DND-41 (cell line): ENCODE measurements at regions not wholly inside any gene's neighbourhood (a gene's known extent, or its start where the extent isn't known, plus 50 kb on each side); places are given as distances from the start of the nearest gene placed in this dataset.

Source experiments
- ATAC-seq: fragments of 200-7000 bp; cut with Tn5 transposase; 3 replicates; pipeline ENCODE4 v1.9.1; 2021; ENCODE audit warnings: low read depth; ENCODE audit not compliant: insufficient read depth
- DNase-seq: peaks from one replicate; pipeline ENCODE4 v3.0.0-alpha.2; 2020
- H2AFZ ChIP-seq: 2 replicates; pipeline ENCODE4 v1.6.0; 2012; ENCODE audit warnings: low read depth, low read length
- H3K27ac ChIP-seq: 2 replicates; pipeline ENCODE4 v1.5.1; 2012; ENCODE audit warnings: low read length, inconsistent platforms
- H3K27me3 ChIP-seq: fragments of 200-600 bp; sonication (generic); 2 replicates; pipeline ENCODE4 v1.6.0; 2012; ENCODE audit warnings: low read length, mild to moderate bottlenecking, inconsistent platforms; ENCODE audit not compliant: insufficient read depth, poor library complexity
- H3K36me3 ChIP-seq: 2 replicates; pipeline ENCODE4 v1.5.1; 2012; ENCODE audit warnings: low read length, inconsistent platforms; ENCODE audit not compliant: insufficient read depth
- H3K4me1 ChIP-seq: 2 replicates; pipeline ENCODE4 v1.5.1; 2012; ENCODE audit warnings: mild to moderate bottlenecking, low read length; ENCODE audit not compliant: insufficient read depth
- H3K4me2 ChIP-seq: 2 replicates; pipeline ENCODE4 v1.6.0; 2012; ENCODE audit warnings: mild to moderate bottlenecking, moderate library complexity, low read length, inconsistent platforms; ENCODE audit not compliant: insufficient read depth
- H3K4me3 ChIP-seq, 2 experiments: fragments of 200-600 bp in 1 of 2; shearing (Covaris generic) in 1 of 2; 2 replicates each; pipeline ENCODE4 v1.5.1; 2012 to 2016; ENCODE audit warnings: inconsistent platforms in 2 of 2, low read length in 2 of 2, mild to moderate bottlenecking in 2 of 2, low read depth in 1 of 2, moderate library complexity in 1 of 2
- H3K79me2 ChIP-seq: 2 replicates; pipeline ENCODE4 v1.6.0; 2012; ENCODE audit warnings: low read length, inconsistent platforms; ENCODE audit not compliant: insufficient read depth
- H3K9ac ChIP-seq: 2 replicates; pipeline ENCODE4 v1.6.0; 2012; ENCODE audit warnings: low read depth, mild to moderate bottlenecking, inconsistent platforms, low read length, moderate library complexity
- H3K9me3 ChIP-seq: 2 replicates; pipeline ENCODE4 v1.5.1; 2012; ENCODE audit warnings: low read length, moderate library complexity, mild to moderate bottlenecking, inconsistent platforms; ENCODE audit not compliant: insufficient read depth, severe bottlenecking
- H4K20me1 ChIP-seq: 2 replicates; pipeline ENCODE4 v1.6.0; 2012; ENCODE audit warnings: low read length; ENCODE audit not compliant: insufficient read depth
- EZH2 ChIP-seq: IDR thresholded peaks from 3 replicates; pipeline ENCODE4 v1.6.1; 2012; ENCODE audit warnings: borderline replicate concordance, low read depth, mild to moderate bottlenecking, moderate library complexity, low read length, inconsistent platforms; ENCODE audit not compliant: severe bottlenecking
- TF ChIP-seq, protein P1 (sequence below): IDR thresholded peaks from 2 replicates; pipeline ENCODE4 v1.5.1; 2012; ENCODE audit warnings: borderline replicate concordance, low read length, moderate library complexity, mild to moderate bottlenecking; ENCODE audit not compliant: poor library complexity, severe bottlenecking; ENCODE audit errors: extremely low read depth

DNA sequence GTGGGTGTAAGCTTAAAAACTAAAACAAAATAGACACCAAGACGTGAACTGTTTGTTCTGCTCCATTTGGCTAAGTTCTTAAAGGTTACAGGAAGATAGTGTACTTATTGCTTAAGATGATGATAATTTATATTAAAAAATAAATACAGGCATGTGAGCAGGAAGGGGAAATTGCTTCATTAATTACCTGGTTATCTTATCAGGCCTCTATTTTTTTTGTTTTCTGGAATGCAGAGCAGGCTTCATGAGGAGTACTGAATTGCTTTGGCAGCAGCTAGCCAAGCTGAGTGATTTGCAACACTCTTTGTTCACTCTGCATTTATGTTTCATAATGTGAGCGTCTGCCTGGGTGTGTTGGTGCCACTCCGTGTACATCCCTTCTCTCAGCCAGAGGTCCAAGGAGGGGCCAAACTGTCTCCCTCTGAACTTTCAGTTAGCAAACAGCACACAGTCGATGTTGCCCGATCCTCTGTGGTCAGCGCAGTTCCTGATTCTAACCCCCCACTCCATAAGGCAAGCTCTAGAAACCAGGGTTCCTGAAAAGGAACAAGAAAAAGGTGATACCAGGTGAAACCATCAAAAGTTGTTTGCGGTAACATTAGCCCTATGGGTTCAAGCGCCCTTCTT, 348.2 kb downstream of the SPRY1 start:
- DNase-seq (no peak), ATAC-seq (no peak)
- Histone ChIP-seq H3K4me2 (no peak overlapping the region), H3K4me1 (no peaks in the 10 kb centered on the region), H3K9ac (no peak overlapping the region), H2AFZ (no peak overlapping the region), H3K36me3 (no peaks in the 10 kb centered on the region), H3K27ac (no peak overlapping the region), H3K27me3 (no peaks in the 10 kb centered on the region), H3K9me3 (no peaks in the 10 kb centered on the region), H3K4me3 (no peak overlapping the region), H3K79me2 (no peaks in the 10 kb centered on the region), H4K20me1 (no peaks in the 10 kb centered on the region)
- no peak for TF ChIP-seq EZH2
- TF ChIP-seq, protein P1, sequence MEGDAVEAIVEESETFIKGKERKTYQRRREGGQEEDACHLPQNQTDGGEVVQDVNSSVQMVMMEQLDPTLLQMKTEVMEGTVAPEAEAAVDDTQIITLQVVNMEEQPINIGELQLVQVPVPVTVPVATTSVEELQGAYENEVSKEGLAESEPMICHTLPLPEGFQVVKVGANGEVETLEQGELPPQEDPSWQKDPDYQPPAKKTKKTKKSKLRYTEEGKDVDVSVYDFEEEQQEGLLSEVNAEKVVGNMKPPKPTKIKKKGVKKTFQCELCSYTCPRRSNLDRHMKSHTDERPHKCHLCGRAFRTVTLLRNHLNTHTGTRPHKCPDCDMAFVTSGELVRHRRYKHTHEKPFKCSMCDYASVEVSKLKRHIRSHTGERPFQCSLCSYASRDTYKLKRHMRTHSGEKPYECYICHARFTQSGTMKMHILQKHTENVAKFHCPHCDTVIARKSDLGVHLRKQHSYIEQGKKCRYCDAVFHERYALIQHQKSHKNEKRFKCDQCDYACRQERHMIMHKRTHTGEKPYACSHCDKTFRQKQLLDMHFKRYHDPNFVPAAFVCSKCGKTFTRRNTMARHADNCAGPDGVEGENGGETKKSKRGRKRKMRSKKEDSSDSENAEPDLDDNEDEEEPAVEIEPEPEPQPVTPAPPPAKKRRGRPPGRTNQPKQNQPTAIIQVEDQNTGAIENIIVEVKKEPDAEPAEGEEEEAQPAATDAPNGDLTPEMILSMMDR = no peak

DNA sequence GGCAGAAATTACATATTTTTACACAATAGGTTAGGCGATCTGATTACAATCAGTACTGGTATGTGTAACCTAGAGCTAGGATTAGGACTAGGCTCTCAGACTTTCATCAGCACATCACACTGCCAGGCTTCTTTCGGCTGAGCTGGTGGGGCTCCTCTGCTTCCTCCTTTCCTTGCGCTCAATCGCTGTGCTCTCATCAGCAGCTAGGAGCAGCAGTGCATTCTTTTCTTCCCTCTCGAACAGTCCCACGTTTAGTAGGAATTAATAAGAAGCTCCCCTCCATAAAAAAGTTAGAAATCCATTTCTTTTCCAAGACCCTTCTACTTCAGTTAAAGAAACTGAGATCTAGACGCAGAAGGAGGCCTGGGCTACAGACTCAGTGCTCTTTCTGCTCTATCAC, 350.4 kb downstream of the SPRY1 start:
- Histone ChIP-seq H3K27ac (no peak overlapping the region), H3K4me2 (no peak overlapping the region), H3K9ac (no peak overlapping the region), H3K9me3 (no peaks in the 10 kb centered on the region), H2AFZ (no peak overlapping the region), H3K36me3 (no peaks in the 10 kb centered on the region), H3K4me1 (no peaks in the 10 kb centered on the region), H3K79me2 (no peaks in the 10 kb centered on the region), H3K27me3 (no peaks in the 10 kb centered on the region), H3K4me3 (no peak overlapping the region), H4K20me1 (no peaks in the 10 kb centered on the region)
- TF ChIP-seq, protein P1 = no peak
- no peak for TF ChIP-seq EZH2
- ATAC-seq = no peak
- no peak for DNase-seq

DNA sequence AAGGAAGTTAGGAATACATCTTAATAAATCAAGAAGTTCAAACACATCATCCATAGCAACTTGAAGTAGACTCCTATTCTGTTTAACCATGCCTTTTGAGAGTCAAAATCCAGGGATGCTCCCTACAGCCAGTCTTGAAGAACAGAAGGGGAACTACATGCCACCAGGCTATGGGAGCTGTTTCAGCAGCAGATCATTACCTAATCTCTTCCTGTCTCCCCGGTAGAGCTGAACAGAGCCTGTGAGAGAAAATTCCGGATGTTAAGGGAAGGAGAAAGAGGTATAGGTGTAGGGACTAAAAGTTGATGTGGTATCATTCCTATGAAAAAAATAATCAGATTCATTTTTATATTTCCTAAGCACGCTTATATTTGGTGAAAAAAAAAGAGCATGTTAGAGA, 352.2 kb downstream of the SPRY1 start:
- Histone ChIP-seq H3K9me3 (no peaks in the 10 kb centered on the region), H3K79me2 (no peaks in the 10 kb centered on the region), H4K20me1 (no peaks in the 10 kb centered on the region), H2AFZ (no peak overlapping the region), H3K27me3 (no peaks in the 10 kb centered on the region), H3K36me3 (no peaks in the 10 kb centered on the region), H3K4me3 (no peak overlapping the region), H3K27ac (no peak overlapping the region), H3K4me1 (no peaks in the 10 kb centered on the region), H3K9ac (no peak overlapping the region), H3K4me2 (no peak overlapping the region)
- no peak for TF ChIP-seq EZH2
- TF ChIP-seq, protein P1 = no peak
- ATAC-seq (no peak), DNase-seq (no peak)

DNA sequence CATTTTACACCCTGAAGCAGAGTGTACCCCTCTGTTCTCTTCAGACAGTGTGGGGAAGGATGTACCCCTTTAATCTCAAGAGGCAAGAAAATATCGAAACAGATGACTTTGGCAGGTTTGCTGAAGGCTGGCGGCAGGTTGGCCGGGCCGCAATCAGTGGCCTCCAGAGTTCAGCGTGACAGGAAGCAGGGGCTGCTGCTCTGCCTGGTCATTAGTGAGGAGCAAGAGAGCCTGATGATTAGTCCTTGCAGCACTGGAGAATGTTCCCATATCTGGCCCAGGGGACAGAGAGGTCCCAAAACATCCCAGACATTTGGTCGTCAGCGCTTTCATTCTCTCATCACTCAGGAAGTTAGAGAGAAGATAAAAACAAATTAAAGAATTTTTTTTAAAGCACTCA, 352.8 kb downstream of the SPRY1 start:
- ATAC-seq (no peak), DNase-seq (no peak)
- Histone ChIP-seq H3K36me3 (no peaks in the 10 kb centered on the region), H3K27ac (no peak overlapping the region), H2AFZ (no peak overlapping the region), H3K4me3 (no peak overlapping the region), H4K20me1 (no peaks in the 10 kb centered on the region), H3K79me2 (no peaks in the 10 kb centered on the region), H3K9me3 (no peaks in the 10 kb centered on the region), H3K9ac (no peak overlapping the region), H3K4me2 (no peak overlapping the region), H3K27me3 (no peaks in the 10 kb centered on the region), H3K4me1 (no peaks in the 10 kb centered on the region)
- TF ChIP-seq, protein P1 = no peak
- no peak for TF ChIP-seq EZH2
